DMS 273 (cell line): ENCODE measurements at regions not wholly inside any gene's neighbourhood (a gene's known extent, or its start where the extent isn't known, plus 50 kb on each side); places are given as distances from the start of the nearest gene placed in this dataset.
A peak's percentile ranks its signal among the peaks of the same experiment; 100 is the strongest.

Source experiments
- DNase-seq: peaks from one replicate; lab custom pipeline; 2025; ENCODE audit not compliant: unreplicated experiment; lab: John Stamatoyannopoulos, UW

- no peak for DNase-seq
These were observed 296.1 kb upstream of the DMAC1 start for GRCh38 chr9:8095672-8096086.

DNA sequence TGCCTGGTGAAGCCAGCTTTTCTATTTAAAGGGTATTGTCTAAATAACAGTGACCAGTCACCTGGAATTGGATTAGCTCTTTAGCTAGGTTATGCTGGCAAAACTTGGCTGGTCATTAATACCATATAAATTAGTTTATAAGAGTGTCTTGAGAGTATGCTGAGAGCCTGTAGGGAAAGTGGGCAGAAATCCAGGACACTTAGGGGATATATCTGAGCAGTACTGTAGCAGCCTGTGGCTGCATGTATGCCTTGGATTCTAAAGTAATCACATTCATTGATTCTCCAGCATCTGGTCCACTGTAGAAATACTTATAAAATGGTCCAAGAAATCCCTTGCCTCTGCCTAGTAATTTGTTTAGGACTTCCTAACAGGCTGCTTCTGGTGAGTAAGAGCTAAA lies 288.9 kb upstream of the DMAC1 start:
- no peak for DNase-seq

DNA sequence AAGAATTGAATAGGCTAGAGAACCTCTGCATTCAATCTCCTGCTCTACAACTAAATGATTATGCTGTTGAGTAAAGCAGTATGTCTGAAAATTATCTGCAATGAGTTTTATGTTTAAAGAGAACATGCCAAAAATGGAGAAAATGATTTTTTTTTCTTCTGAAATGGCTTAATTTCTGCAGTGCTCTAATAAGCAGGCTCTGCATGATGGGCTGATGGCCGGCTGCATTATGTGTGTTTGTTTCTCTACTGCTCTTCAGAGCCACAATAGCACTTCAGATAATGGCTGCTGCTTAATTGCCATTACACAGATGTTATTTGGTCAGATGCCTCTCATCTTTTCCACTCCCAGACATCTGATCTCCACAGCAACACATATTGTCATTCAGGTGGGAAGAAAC lies 286.4 kb upstream of the DMAC1 start:
- DNase-seq: no peak

DNA sequence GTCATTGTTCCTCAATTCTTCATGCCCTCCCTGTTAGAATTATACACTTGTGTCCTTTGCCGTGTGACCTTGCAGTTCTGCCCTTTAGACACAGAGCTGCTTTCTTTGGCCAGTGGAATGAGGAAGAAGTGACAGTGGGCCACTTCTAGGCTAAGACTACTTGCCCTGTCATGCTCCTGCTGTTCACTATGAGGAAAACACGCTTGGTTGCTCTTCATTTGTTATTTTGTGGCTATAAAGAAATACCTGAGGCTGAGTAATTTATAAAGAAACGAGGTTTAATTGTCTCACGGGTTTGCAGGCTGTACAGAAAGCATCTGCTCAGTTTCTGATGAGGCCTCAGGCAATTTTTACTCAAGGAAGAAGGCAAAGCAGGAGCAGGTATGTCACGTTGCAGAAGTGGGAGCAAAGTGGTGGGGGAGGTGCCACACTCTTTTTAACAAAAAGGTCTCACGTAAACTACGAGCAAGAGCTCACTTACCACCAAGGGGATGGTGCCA lies 279.1 kb upstream of the DMAC1 start:
- no peak for DNase-seq

DNA sequence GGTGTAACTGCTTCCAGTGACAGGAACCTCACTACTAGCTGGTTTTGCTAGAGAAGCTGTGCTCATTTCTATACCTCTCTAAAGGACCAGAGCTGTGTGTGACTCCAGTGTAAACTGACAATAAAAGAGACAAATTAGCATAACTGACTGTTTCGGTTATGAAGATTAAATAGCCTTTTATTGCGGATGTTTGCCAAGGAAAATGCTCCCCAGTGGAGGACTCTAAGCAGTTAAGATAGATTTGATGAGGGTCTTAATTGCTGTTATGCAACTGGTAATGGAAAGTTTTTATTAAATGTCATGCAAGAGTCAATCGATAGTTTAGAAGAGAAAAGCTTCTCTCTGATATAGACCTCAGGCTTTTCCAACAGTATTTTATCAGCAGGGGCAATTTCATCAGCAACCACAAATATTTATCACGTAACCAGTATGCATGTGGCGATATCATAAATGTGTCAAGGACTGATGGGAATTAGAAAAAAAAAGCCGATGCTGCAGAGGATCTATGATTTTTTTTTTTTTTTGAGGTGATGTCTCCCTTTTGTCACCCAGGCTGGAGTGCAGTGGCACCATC lies 275.2 kb upstream of the DMAC1 start:
- DNase-seq: no peak

GRCh38 chr9:8071445-8071798 lies 271.8 kb upstream of the DMAC1 start:
- no peak for DNase-seq

DNA sequence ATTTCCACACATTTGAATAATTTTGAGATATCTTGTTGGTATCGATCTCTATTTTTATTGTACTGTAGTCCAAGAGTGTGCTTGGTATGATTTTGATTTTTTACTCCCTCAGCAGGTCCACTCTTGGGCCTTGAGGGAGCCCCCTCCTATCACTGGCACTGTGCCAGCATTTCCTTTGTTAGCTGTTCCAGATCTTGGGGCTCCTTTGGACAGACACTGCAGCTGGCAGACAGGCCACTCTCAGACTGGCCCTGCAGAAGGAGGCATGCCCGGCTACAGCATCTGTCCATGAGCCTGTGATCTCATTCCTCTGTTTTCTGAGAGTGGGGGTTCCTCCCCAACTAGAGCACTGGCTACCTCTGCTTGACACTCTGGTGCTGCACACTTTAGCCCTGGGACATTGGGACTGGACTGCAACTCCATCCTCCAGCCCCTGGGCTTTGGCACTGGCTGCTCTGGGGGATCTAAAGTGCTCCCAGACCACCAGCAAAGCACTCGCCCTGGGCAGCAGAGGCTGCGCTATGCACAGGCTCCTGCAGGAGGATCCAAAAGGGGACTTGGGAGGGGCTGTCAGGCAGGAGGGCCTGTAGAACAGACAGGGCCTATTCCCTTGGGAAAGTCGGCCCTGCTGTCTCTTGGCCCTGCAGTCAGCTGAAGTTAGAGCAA lies 271.3 kb upstream of the DMAC1 start:
- DNase-seq: peak; percentile 2

GRCh38 chr9:8062459-8062858 lies 262.9 kb upstream of the DMAC1 start:
- no peak for DNase-seq

- DNase-seq: peak; percentile 3
These were observed 253.9 kb upstream of the DMAC1 start for GRCh38 chr9:8053501-8053900.

DNA sequence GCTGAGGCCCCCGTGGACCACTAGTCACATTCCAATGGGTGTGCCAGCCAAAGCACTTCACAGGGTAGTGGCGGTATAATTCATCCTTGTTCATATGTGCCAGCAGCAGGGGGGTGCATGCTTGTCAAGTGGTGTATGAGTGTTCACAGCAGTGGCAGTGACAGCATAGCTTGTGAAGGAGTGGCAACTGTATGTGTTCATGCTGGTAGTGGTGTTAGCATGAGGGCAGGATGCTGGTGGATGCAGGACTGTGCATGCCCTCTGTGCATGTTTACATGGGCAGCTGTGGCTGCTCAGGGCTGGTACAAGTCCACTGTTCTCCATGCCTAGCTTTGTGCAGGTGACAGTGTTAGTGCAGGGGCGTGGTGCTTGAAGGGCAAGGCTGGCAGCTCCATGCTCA lies 253.4 kb upstream of the DMAC1 start:
- DNase-seq: no peak

DNA sequence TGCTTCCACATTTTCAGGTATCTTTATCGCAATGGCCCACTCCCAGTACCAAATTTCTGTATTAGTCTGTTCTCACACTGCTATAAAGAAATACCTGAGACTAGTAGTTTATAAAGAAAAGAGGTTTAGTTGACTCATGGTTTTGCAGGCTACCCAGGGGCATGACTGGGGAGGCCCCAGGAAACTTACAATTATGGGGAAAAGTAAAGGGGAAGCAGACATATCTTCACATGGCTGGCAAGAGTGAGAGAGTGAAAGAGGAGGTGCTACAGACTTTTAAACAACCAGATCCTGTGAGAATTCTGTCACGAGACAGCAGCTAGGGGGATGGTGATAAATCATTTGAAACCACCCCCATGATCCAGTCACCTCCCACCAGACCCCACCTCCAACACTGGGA lies 238.2 kb upstream of the DMAC1 start:
- no peak for DNase-seq

DNA sequence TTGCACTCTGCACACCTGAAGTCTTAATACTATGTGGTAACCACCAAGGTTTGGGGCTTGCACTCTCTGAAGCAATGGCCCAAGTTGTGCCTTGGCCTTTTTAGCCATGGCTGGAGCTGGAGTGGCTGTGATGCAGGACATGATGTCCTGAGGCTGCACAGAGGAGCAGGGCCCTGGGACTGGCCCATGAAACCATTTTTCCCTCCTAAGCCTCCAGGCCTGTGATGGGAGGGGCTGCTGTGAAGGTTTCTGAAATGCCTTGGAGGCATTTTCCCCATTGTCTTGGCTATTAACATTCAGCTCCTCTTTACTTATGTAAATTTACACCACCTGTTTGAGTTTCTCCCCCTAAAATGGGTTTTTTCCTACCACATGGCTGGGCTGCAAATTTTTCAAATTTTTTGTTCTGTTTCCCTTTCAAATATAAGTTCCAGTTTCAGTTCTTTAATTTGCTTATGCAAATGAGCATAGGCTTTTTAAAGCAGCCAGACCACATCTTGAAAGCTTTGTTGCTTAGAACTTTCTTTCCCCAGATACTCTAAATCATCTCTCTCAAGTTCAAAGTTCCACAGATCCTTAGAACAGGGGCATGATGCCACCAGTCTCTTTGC lies 237.4 kb upstream of the DMAC1 start:
- no peak for DNase-seq

GRCh38 chr9:8033794-8034193 lies 234.2 kb upstream of the DMAC1 start:
- no peak for DNase-seq

GRCh38 chr9:8030095-8030494 lies 230.5 kb upstream of the DMAC1 start:
- DNase-seq: no peak

DNA sequence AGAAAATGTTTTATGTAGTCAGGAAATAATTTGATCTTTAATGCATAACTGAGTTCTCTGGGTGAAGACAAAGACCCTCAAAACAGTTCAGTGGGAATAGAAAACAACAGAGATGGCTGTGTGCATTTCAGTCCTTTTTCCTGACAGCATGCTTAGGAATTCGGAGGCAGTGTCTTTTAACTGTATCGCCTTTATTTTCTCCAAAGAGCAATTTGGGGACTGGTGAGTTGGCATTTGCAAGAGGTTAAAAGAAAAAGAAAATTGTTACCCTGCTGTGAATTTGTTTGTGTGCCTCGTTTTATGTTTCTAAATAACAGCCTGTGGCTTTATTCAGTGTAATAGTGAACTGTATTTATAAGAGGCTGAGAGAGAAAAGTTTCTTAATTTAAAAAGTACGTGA lies 227.8 kb upstream of the DMAC1 start:
- no peak for DNase-seq

- DNase-seq: no peak
These were observed 226.0 kb upstream of the DMAC1 start for GRCh38 chr9:8025551-8025950.

- DNase-seq: no peak
These were observed 220.6 kb upstream of the DMAC1 start for GRCh38 chr9:8020186-8020585.

GRCh38 chr9:8019636-8020035 lies 220.1 kb upstream of the DMAC1 start:
- DNase-seq: no peak

DNA sequence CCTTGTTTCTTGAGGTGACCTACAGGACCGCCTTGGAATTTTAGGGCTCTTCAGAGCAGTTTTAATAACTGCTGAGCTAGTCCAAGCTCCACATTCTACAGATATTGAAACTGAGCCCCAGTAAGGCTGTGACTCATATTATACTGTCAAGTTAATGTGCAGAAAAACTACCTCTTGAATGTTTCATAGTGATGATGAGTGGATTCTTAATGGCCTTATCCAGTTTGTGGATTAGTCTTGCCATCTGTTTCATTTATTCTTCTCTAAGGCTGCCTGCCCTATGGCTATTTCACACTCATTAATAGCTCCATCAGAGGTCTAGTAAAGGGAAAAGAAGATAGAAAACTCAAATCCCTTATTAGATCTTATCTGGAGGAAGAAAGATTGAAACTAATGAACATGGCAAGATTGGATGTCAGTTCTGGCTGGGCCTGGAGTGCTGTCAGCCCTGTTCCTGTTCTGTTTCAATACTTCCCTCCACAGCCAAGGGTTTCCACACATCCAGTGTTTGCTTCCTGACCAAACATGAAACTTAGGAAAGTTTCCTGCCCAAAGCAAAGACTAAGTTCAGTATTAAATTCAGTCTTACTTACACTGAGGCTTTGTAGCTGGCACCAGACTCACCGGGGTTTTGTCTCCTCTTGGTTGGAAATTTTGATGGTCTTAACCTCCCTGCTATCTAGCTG lies 215.6 kb upstream of the DMAC1 start:
- DNase-seq: peak; percentile 1

GRCh38 chr9:8012986-8013385 lies 213.4 kb upstream of the DMAC1 start:
- no peak for DNase-seq

DNA sequence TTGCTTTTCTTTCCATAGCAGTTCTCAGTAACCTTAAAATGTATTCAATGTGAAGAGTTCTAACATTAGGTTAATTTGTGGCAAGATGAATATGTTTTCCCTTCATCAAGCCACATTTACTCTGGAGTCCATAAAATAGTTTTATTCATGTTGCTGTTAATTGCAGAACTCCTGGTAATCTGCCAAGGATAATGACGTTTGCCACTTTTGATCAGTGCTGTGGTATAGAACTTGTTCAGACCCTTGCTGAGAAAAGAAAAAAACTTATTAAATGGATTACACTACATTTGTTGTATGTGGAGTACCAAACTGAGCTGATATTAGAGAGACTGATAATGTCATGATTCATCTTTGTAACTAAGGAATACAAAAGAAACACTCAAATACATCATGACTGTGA lies 212.4 kb upstream of the DMAC1 start:
- DNase-seq: peak; percentile 0

DNA sequence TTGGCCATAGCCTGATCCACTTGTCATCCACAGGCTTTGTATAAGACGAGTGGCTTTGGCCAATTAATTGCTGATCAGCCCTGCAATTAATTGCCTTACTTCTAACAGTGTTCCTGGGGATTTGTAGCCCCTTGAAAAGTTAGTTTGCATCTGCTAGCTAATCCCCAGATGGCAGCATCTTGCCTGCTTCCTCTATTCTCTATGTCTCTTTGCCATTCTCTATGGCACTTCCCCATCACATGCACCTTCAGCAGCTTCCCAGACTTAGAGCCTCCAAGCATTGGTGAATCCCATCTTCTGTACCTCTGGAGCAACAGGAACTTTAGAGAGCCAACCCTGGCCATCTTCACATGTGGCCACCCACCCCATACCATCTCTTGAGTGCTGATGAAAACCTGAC lies 197.0 kb upstream of the DMAC1 start:
- no peak for DNase-seq
